ENCODE measurements at regions not wholly inside any gene's neighbourhood (a gene's known extent, or its start where the extent isn't known, plus 50 kb on each side); places are given as distances from the start of the nearest gene placed in this dataset.
A peak's percentile ranks its signal among the peaks of the same experiment; 100 is the strongest.

DNA sequence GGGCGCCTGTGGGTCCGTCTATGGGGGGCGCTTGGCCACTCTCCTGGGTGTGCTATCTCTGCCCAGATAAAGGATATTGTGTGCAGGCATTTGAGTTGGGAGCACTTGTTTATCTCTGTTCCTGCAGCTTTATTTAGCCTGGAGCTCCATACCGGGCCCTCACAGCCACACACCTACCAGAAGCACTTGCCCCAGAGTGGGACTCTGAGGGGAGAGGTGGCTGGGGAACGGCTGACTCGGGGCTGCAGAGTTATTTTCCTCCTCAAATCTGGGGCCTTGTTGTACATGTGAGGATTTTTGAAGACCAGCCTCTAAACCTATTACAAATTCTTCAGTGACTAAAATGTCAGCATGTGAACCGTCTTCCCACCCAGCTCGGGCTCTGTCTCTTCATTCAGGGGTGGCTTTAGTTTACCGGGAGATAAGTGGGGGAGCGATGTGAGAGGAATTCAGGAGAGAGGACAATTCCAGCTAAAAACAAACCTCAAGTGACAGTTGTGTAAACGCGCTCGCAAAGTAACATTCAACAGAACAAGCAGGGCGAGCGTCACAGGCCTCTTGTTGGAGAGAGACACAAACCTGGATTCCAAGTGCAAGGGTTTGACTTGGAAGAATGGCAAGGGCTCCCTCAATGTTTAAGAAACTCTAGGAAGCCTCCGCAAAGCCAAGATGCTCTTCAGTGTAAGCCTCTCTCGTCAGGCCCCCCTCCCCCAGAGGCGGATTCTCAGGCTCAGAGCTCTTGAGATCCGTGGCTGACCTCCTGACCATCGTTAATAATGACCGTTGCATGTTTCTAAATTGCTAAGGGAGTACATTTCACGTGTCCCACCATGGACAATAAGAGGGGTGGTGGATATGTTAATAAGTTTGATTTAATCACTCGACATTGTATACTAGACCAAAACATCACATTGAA is 548.9 kb downstream of the QKI start:
- no TSS peak for BruUV-seq (replicated peaks)
- CTCF ChIA-PET, result no interaction called here

DNA sequence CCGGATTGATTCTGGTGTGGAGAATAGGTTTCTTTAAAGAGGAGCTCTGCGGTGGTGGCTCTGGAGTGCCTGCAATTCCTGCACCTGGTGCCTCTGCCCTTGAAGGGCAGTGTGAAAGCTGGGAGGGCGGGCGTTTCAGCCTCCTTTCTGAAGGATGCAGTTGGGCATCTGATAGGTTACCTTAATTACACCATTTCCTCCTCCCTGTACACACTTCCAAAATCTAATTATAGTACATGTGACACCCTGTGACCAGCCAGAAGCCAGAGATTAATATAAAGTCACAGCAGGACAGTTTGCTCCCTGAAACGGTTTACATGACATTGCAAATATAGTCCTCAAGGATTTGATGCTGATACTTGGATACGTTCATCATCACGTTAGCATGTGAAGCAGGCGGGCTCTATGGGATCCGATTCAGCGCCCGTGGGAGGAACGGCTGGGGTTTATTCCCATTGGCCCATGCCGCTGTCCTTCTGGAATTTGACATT is 548.2 kb downstream of the QKI start:
- Mint-ChIP-seq H3K4me1 (ENCODE audit: low read depth, unreplicated experiment) (no peaks in the 10 kb centered on the region), H3K36me3 (ENCODE audit: insufficient read depth, unreplicated experiment) (no peaks in the 10 kb centered on the region), H3K4me3 (ENCODE audit: low read depth, unreplicated experiment) (no peak overlapping the region), H3K27ac (ENCODE audit: unreplicated experiment) (no peak overlapping the region), H3K27me3 (ENCODE audit: unreplicated experiment) (no peaks in the 10 kb centered on the region), H3K9me3 (ENCODE audit: low read depth, unreplicated experiment) (no peaks in the 10 kb centered on the region)
- no peak for DNase-seq
- CTCF ChIA-PET, result no interaction called here
- BruUV-seq (replicated peaks), result no TSS peak
- intact Hi-C loops (cut with micrococcal nuclease; ENCODE audit: unreplicated experiment), result no loop called here
- TF ChIP-seq, protein P1, sequence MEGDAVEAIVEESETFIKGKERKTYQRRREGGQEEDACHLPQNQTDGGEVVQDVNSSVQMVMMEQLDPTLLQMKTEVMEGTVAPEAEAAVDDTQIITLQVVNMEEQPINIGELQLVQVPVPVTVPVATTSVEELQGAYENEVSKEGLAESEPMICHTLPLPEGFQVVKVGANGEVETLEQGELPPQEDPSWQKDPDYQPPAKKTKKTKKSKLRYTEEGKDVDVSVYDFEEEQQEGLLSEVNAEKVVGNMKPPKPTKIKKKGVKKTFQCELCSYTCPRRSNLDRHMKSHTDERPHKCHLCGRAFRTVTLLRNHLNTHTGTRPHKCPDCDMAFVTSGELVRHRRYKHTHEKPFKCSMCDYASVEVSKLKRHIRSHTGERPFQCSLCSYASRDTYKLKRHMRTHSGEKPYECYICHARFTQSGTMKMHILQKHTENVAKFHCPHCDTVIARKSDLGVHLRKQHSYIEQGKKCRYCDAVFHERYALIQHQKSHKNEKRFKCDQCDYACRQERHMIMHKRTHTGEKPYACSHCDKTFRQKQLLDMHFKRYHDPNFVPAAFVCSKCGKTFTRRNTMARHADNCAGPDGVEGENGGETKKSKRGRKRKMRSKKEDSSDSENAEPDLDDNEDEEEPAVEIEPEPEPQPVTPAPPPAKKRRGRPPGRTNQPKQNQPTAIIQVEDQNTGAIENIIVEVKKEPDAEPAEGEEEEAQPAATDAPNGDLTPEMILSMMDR (IDR thresholded peaks at IDR 0.05; ENCODE audit: unreplicated experiment), result no peak

More for the DNA sequence above, 548.9 kb downstream of the QKI start:
- no peak for DNase-seq
- Mint-ChIP-seq H3K9me3 (ENCODE audit: low read depth, unreplicated experiment) (no peaks in the 10 kb centered on the region), H3K36me3 (ENCODE audit: insufficient read depth, unreplicated experiment) (no peaks in the 10 kb centered on the region), H3K4me1 (ENCODE audit: low read depth, unreplicated experiment) (no peaks in the 10 kb centered on the region), H3K27me3 (ENCODE audit: unreplicated experiment) (no peaks in the 10 kb centered on the region), H3K27ac (ENCODE audit: unreplicated experiment) (no peak overlapping the region), H3K4me3 (ENCODE audit: low read depth, unreplicated experiment) (no peak overlapping the region)
- TF ChIP-seq, protein P1 (IDR thresholded peaks at IDR 0.05; ENCODE audit: unreplicated experiment), result no peak
- intact Hi-C loops (cut with micrococcal nuclease; ENCODE audit: unreplicated experiment), result no loop called here

DNA sequence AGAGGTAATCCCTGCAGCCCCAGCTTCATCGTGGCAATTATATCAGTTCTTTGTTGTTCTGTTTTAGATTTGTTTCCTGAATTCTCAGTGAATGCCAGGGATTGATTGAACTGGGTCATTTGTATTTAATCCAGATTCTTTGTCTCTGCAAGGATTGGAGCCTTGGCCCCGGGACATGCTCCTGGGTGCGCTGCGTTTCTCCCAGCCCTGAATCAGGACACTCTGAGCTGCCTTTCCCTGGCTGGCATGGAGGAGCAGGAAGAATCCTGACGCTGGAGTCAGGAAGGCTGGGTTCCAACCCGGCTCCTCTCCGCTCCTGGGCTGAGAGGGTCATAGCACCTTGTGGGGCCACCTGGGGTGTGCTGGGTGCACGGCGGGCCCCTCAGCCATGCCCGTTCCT is 545.6 kb downstream of the QKI start:
- no peak overlapping the region for H3K27ac Mint-ChIP-seq (ENCODE audit: unreplicated experiment)
- no peak for DNase-seq
- no TSS peak for BruUV-seq (replicated peaks)
- TF ChIP-seq, protein P1 (IDR thresholded peaks at IDR 0.05; ENCODE audit: unreplicated experiment), result no peak
- no peaks in the 10 kb centered on the region for H3K36me3 Mint-ChIP-seq (ENCODE audit: insufficient read depth, unreplicated experiment)
- no peak overlapping the region for H3K4me3 Mint-ChIP-seq (ENCODE audit: low read depth, unreplicated experiment)
- CTCF ChIA-PET, result no interaction called here
- intact Hi-C loops (cut with micrococcal nuclease; ENCODE audit: unreplicated experiment), result no loop called here
- H3K27me3 Mint-ChIP-seq (ENCODE audit: unreplicated experiment), result no peaks in the 10 kb centered on the region
- H3K9me3 Mint-ChIP-seq (ENCODE audit: low read depth, unreplicated experiment), result no peaks in the 10 kb centered on the region
- no peaks in the 10 kb centered on the region for H3K4me1 Mint-ChIP-seq (ENCODE audit: low read depth, unreplicated experiment)

DNA sequence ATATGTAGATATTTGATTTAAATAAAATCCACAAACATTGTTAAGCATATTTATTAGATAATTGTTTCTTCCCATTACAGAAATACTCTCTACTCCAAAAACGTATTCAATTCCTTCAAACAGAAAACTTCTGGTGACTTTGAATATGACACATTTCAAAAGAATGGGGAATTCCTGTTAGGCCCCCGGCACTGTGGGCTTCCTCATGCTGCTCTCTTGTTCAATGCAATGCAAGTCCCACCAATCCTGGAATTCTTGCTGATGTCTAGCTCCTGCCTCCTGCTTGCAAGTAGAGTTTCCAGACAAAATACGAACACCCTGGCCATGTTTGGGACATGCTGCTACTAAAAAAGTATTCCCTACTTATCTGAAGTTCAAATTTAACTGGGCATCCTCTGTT is 544.1 kb downstream of the QKI start:
- intact Hi-C loops (cut with micrococcal nuclease; ENCODE audit: unreplicated experiment), result loop anchor here (5.0 kb wide), 4 partner anchors 371 to 1101 kb away; no protein-coding TSS in a partner anchor
- TF ChIP-seq, protein P1 (IDR thresholded peaks at IDR 0.05; ENCODE audit: unreplicated experiment), result no peak
- no peak overlapping the region for H3K4me3 Mint-ChIP-seq (ENCODE audit: low read depth, unreplicated experiment)
- H3K27me3 Mint-ChIP-seq (ENCODE audit: unreplicated experiment), result no peaks in the 10 kb centered on the region
- H3K4me1 Mint-ChIP-seq (ENCODE audit: low read depth, unreplicated experiment), result no peaks in the 10 kb centered on the region
- DNase-seq, result peak; percentile 23
- CTCF ChIA-PET, result interaction anchor here (0.6 kb wide), 1 partner anchor 606 kb away, joined by 3 read pairs; no protein-coding TSS in a partner anchor
- no peaks in the 10 kb centered on the region for H3K9me3 Mint-ChIP-seq (ENCODE audit: low read depth, unreplicated experiment)
- BruUV-seq (replicated peaks), result no TSS peak
- no peak overlapping the region for H3K27ac Mint-ChIP-seq (ENCODE audit: unreplicated experiment)
- H3K36me3 Mint-ChIP-seq (ENCODE audit: insufficient read depth, unreplicated experiment), result no peaks in the 10 kb centered on the region
